DND-41 (cell line): ENCODE measurements at regions not wholly inside any gene's neighbourhood (a gene's known extent, or its start where the extent isn't known, plus 50 kb on each side); places are given as distances from the start of the nearest gene placed in this dataset.

ENCODE experiments used
- ATAC-seq: fragments of 200-7000 bp; cut with Tn5 transposase; 3 replicates; pipeline ENCODE4 v1.9.1; 2021; ENCODE audit warnings: low read depth; ENCODE audit not compliant: insufficient read depth
- DNase-seq: peaks from one replicate; pipeline ENCODE4 v3.0.0-alpha.2; 2020
- H2AFZ ChIP-seq: 2 replicates; pipeline ENCODE4 v1.6.0; 2012; ENCODE audit warnings: low read depth, low read length
- H3K27ac ChIP-seq: 2 replicates; pipeline ENCODE4 v1.5.1; 2012; ENCODE audit warnings: low read length, inconsistent platforms
- H3K27me3 ChIP-seq: fragments of 200-600 bp; sonication (generic); 2 replicates; pipeline ENCODE4 v1.6.0; 2012; ENCODE audit warnings: low read length, mild to moderate bottlenecking, inconsistent platforms; ENCODE audit not compliant: insufficient read depth, poor library complexity
- H3K36me3 ChIP-seq: 2 replicates; pipeline ENCODE4 v1.5.1; 2012; ENCODE audit warnings: low read length, inconsistent platforms; ENCODE audit not compliant: insufficient read depth
- H3K4me1 ChIP-seq: 2 replicates; pipeline ENCODE4 v1.5.1; 2012; ENCODE audit warnings: mild to moderate bottlenecking, low read length; ENCODE audit not compliant: insufficient read depth
- H3K4me2 ChIP-seq: 2 replicates; pipeline ENCODE4 v1.6.0; 2012; ENCODE audit warnings: mild to moderate bottlenecking, moderate library complexity, low read length, inconsistent platforms; ENCODE audit not compliant: insufficient read depth
- H3K4me3 ChIP-seq, 2 experiments: fragments of 200-600 bp in 1 of 2; shearing (Covaris generic) in 1 of 2; 2 replicates each; pipeline ENCODE4 v1.5.1; 2012 to 2016; ENCODE audit warnings: inconsistent platforms in 2 of 2, low read length in 2 of 2, mild to moderate bottlenecking in 2 of 2, low read depth in 1 of 2, moderate library complexity in 1 of 2
- H3K79me2 ChIP-seq: 2 replicates; pipeline ENCODE4 v1.6.0; 2012; ENCODE audit warnings: low read length, inconsistent platforms; ENCODE audit not compliant: insufficient read depth
- H3K9ac ChIP-seq: 2 replicates; pipeline ENCODE4 v1.6.0; 2012; ENCODE audit warnings: low read depth, mild to moderate bottlenecking, inconsistent platforms, low read length, moderate library complexity
- H3K9me3 ChIP-seq: 2 replicates; pipeline ENCODE4 v1.5.1; 2012; ENCODE audit warnings: low read length, moderate library complexity, mild to moderate bottlenecking, inconsistent platforms; ENCODE audit not compliant: insufficient read depth, severe bottlenecking
- H4K20me1 ChIP-seq: 2 replicates; pipeline ENCODE4 v1.6.0; 2012; ENCODE audit warnings: low read length; ENCODE audit not compliant: insufficient read depth
- EZH2 ChIP-seq: IDR thresholded peaks from 3 replicates; pipeline ENCODE4 v1.6.1; 2012; ENCODE audit warnings: borderline replicate concordance, low read depth, mild to moderate bottlenecking, moderate library complexity, low read length, inconsistent platforms; ENCODE audit not compliant: severe bottlenecking
- TF ChIP-seq, protein P1 (sequence below): IDR thresholded peaks from 2 replicates; pipeline ENCODE4 v1.5.1; 2012; ENCODE audit warnings: borderline replicate concordance, low read length, moderate library complexity, mild to moderate bottlenecking; ENCODE audit not compliant: poor library complexity, severe bottlenecking; ENCODE audit errors: extremely low read depth

DNA sequence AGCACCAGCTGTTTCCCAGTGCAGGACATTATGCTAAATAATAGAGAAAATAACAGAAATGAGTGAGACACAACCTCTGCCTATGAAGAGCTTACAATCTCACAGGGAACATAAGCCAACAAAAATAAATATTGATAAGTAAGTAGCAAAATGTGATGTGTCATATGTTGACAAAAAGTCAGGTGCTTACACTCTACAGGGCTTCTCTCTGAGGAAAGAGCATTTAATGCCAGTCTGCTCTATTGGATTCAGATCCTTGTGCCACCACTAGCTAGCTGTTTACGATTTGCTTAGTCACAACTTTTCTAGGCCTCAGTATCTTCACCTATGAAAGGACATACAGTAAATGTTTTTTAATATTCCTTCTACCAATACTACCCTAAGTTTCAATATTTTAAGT is 500.9 kb upstream of the NAALADL2 start:
- Histone ChIP-seq H4K20me1 (no peaks in the 10 kb centered on the region), H3K4me3 (no peak overlapping the region), H3K4me1 (no peaks in the 10 kb centered on the region), H3K36me3 (no peaks in the 10 kb centered on the region), H3K79me2 (no peaks in the 10 kb centered on the region), H3K27me3 (no peaks in the 10 kb centered on the region), H3K4me2 (no peak overlapping the region), H3K27ac (no peak overlapping the region), H3K9ac (no peak overlapping the region), H3K9me3 (no peaks in the 10 kb centered on the region), H2AFZ (no peak overlapping the region)
- DNase-seq (no peak), ATAC-seq (no peak)
- TF ChIP-seq, protein P1, sequence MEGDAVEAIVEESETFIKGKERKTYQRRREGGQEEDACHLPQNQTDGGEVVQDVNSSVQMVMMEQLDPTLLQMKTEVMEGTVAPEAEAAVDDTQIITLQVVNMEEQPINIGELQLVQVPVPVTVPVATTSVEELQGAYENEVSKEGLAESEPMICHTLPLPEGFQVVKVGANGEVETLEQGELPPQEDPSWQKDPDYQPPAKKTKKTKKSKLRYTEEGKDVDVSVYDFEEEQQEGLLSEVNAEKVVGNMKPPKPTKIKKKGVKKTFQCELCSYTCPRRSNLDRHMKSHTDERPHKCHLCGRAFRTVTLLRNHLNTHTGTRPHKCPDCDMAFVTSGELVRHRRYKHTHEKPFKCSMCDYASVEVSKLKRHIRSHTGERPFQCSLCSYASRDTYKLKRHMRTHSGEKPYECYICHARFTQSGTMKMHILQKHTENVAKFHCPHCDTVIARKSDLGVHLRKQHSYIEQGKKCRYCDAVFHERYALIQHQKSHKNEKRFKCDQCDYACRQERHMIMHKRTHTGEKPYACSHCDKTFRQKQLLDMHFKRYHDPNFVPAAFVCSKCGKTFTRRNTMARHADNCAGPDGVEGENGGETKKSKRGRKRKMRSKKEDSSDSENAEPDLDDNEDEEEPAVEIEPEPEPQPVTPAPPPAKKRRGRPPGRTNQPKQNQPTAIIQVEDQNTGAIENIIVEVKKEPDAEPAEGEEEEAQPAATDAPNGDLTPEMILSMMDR: no peak
- no peak for TF ChIP-seq EZH2

DNA sequence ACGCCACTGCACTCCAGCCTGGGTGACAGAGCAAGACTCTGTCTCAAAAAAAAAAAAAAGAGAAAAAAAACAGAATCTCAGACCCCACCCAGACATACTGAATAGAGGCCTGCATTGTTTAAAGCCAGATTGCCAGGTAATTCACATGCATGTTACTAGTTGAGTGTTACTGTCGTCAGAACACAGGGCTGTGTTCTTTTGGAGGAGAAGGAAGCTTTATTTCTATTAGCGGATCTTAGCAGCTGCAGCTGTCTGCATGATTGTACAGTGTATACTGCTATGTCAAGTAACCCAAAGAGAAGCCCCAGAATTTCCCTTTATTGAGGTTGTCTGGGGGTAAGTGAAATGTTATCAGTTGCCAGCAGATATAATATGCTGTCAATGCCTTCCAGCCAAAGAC is 496.6 kb upstream of the NAALADL2 start:
- Histone ChIP-seq H3K27me3 (no peaks in the 10 kb centered on the region), H3K27ac (no peak overlapping the region), H4K20me1 (no peaks in the 10 kb centered on the region), H3K4me2 (no peak overlapping the region), H3K79me2 (no peaks in the 10 kb centered on the region), H3K36me3 (no peaks in the 10 kb centered on the region), H3K9ac (no peak overlapping the region), H2AFZ (no peak overlapping the region), H3K4me3 (no peak overlapping the region), H3K4me1 (no peaks in the 10 kb centered on the region), H3K9me3 (no peaks in the 10 kb centered on the region)
- DNase-seq (no peak), ATAC-seq (no peak)
- TF ChIP-seq, protein P1: no peak
- TF ChIP-seq EZH2: no peak

DNA sequence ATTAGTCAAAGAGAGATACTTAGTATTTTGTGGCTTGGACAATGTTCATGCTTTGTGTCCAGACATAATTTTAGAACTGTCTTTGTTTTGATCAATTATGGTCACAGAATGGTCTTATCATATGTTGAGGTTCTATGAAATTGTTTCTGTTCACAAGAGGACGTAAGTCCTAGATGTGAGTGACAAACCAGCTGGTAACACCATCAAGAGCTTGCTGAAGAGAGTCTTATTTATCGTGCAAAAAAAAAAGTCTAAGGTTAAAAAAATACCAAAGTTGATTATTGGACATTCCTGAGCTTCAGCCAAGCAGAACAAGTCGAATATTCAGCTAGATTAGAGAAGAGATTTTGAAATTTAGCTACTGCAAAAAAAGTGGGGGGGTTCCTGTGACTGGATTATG is 495.9 kb upstream of the NAALADL2 start:
- H3K9ac ChIP-seq: no peak overlapping the region

More for the DNA sequence above, 495.9 kb upstream of the NAALADL2 start:
- H3K79me2 ChIP-seq: no peaks in the 10 kb centered on the region
- no peak for TF ChIP-seq EZH2
- TF ChIP-seq, protein P1: no peak
- H3K27me3 ChIP-seq: no peaks in the 10 kb centered on the region
- DNase-seq (no peak), ATAC-seq (no peak)
- no peaks in the 10 kb centered on the region for H4K20me1 ChIP-seq
- H3K4me3 ChIP-seq: no peak overlapping the region
- H3K4me2 ChIP-seq: no peak overlapping the region
- no peaks in the 10 kb centered on the region for H3K36me3 ChIP-seq
- H2AFZ ChIP-seq: no peak overlapping the region
- H3K4me1 ChIP-seq: no peaks in the 10 kb centered on the region
- no peaks in the 10 kb centered on the region for H3K9me3 ChIP-seq
- H3K27ac ChIP-seq: no peak overlapping the region
